HCT116 (cell line): ENCODE measurements at regions not wholly inside any gene's neighbourhood (a gene's known extent, or its start where the extent isn't known, plus 50 kb on each side); places are given as distances from the start of the nearest gene placed in this dataset.

Experiments
- ATAC-seq: fragments of 200-7000 bp; cut with Tn5 transposase; 2 replicates; pipeline ENCODE4 v1.9.1; 2020; ENCODE audit warnings: mild to moderate bottlenecking, moderate library complexity
- BruUV-seq: library from RNA; stranded (reverse); fragments of 400-500 nt; replicated peaks from 2 replicates; lab custom pipeline; 2021; lab: Mats Ljungman, UMichigan
- CTCF ChIA-PET: fragments of 300-600 bp; sonication (Branson Sonifier 250); formaldehyde crosslinking; loops from one replicate; lab custom pipeline; 2021; ENCODE audit warnings: antibody characterized with exemption; lab: Charles Lee
- POLR2A ChIA-PET: fragments of 300-600, 350-600 bp; sonication (Branson Sonifier 250); formaldehyde crosslinking; loops from one replicate; lab custom pipeline; 2021; ENCODE audit warnings: antibody characterized with exemption; lab: Charles Lee
- RAD21 ChIA-PET, 2 experiments: fragments of 300-600 bp; sonication (Branson Sonifier 250); formaldehyde crosslinking; loops; one replicate each; lab custom pipeline; 2023; ENCODE audit warnings: low total read pairs in 2 of 2; ENCODE audit not compliant: uncharacterized antibody in 2 of 2, unreplicated experiment in 2 of 2, low non-redundant PET in 1 of 2; lab: Charles Lee
- DNase-seq: peaks from one replicate; pipeline ENCODE4 v3.0.0-alpha.2; 2010; ENCODE audit warnings: low read depth, low spot score
- H2AFZ ChIP-seq: fragments of 200-600 bp; shearing (Covaris generic), sonication (generic); 2 replicates; pipeline ENCODE4 v1.6.1; 2017; ENCODE audit warnings: low read depth, mixed run types, mixed read lengths, antibody characterized with exemption, low read length; ENCODE audit not compliant: poor library complexity, severe bottlenecking
- H3K27ac ChIP-seq: 2 replicates; pipeline ENCODE4 v1.5.1; 2012; ENCODE audit warnings: low read depth, low read length
- H3K27me3 ChIP-seq: fragments of 200-600 bp; sonication (generic); 2 replicates; pipeline ENCODE4 v1.6.1; 2016; ENCODE audit warnings: mixed run types, low read length, mixed read lengths; ENCODE audit not compliant: insufficient read depth
- H3K36me3 ChIP-seq, 2 experiments: fragments of 200-500 bp in 1 of 2; fragments of 200-600 bp in 1 of 2; sonication (Bioruptor generic) in 1 of 2; sonication (generic) in 1 of 2; 2 replicates each; pipeline versions ENCODE4 v1.5.1 to v1.6.1; 2014 to 2016; ENCODE audit warnings: low read length in 2 of 2, inconsistent platforms in 1 of 2, mixed read lengths in 1 of 2, mixed run types in 1 of 2; ENCODE audit not compliant: insufficient read depth in 2 of 2, control insufficient read depth in 1 of 2
- H3K4me1 ChIP-seq, 2 experiments: fragments of 200-600 bp in 1 of 2; sonication (generic) in 1 of 2; 2 replicates each; pipeline versions ENCODE4 v1.5.1 to v1.6.1; 2012 to 2017; ENCODE audit warnings: low read length in 2 of 2, inconsistent platforms in 1 of 2, mild to moderate bottlenecking in 1 of 2, mixed read lengths in 1 of 2, mixed run types in 1 of 2, moderate library complexity in 1 of 2; ENCODE audit not compliant: insufficient read depth in 2 of 2, control insufficient read depth in 1 of 2
- H3K4me2 ChIP-seq: fragments of 200-600 bp; sonication (generic); 2 replicates; pipeline ENCODE4 v1.6.1; 2017; ENCODE audit warnings: mixed run types, low read length, mixed read lengths
- H3K4me3 ChIP-seq, 2 experiments: fragments of 200-600 bp in 1 of 2; sonication (generic) in 1 of 2; replicated peaks in 1 of 2; 2 replicates each; pipeline ENCODE4 v1.5.1; 2011 to 2016; ENCODE audit warnings: low read length in 2 of 2, control low read depth in 1 of 2, low read depth in 1 of 2, mild to moderate bottlenecking in 1 of 2, mixed read lengths in 1 of 2, mixed run types in 1 of 2
- H3K79me2 ChIP-seq: fragments of 200-600 bp; sonication (generic); 2 replicates; pipeline ENCODE4 v1.6.1; 2017; ENCODE audit warnings: mild to moderate bottlenecking, mixed run types, low read length, moderate library complexity, mixed read lengths; ENCODE audit not compliant: insufficient read depth
- H3K9ac ChIP-seq: fragments of 200-600 bp; sonication (generic); 2 replicates; pipeline ENCODE4 v1.6.1; 2016; ENCODE audit warnings: low read length, mixed read lengths
- H3K9me2 ChIP-seq: fragments of 200-600 bp; sonication (generic), shearing (Covaris generic); 2 replicates; pipeline ENCODE4 v1.6.1; 2017; ENCODE audit warnings: mixed run types, mild to moderate bottlenecking, moderate library complexity; ENCODE audit not compliant: insufficient read depth
- H3K9me3 ChIP-seq, 2 experiments: fragments of 200-500 bp in 1 of 2; fragments of 200-600 bp in 1 of 2; sonication (Bioruptor generic) in 1 of 2; sonication (generic) in 1 of 2; 2 replicates each; pipeline ENCODE4 v1.6.1; 2014 to 2017; ENCODE audit warnings: low read length in 2 of 2, mixed read lengths in 2 of 2, inconsistent platforms in 1 of 2, low read depth in 1 of 2, mild to moderate bottlenecking in 1 of 2, mixed run types in 1 of 2, moderate library complexity in 1 of 2; ENCODE audit not compliant: control insufficient read depth in 1 of 2, insufficient read depth in 1 of 2
- H4K20me1 ChIP-seq: fragments of 200-600 bp; sonication (generic), shearing (Covaris generic); 2 replicates; pipeline ENCODE4 v1.6.1; 2017; ENCODE audit warnings: mixed run types, mild to moderate bottlenecking, moderate library complexity; ENCODE audit not compliant: insufficient read depth
- CBX3 ChIP-seq: IDR thresholded peaks from 2 replicates; pipeline ENCODE4 v1.6.1; 2012; ENCODE audit warnings: low read depth
- CEBPB ChIP-seq: IDR thresholded peaks from 2 replicates; pipeline ENCODE4 v1.6.1; 2012; ENCODE audit warnings: low read depth
- EGR1 ChIP-seq: IDR thresholded peaks from 2 replicates; pipeline ENCODE4 v1.6.1; 2012; ENCODE audit warnings: low read depth
- EZH2 ChIP-seq: fragments of 200-600 bp; sonication (generic); IDR thresholded peaks from 2 replicates; pipeline ENCODE4 v1.6.1; 2017; ENCODE audit warnings: antibody characterized with exemption, mixed run types
- EZH2phosphoT487 ChIP-seq: fragments of 200-600 bp; IDR thresholded peaks from 2 replicates; pipeline ENCODE4 v1.6.1; 2018; ENCODE audit warnings: antibody characterized with exemption, borderline replicate concordance
- FOSL1 ChIP-seq: IDR thresholded peaks from 2 replicates; pipeline ENCODE4 v1.6.1; 2012; ENCODE audit warnings: low read depth
- MAX ChIP-seq: IDR thresholded peaks from 2 replicates; pipeline ENCODE4 v1.6.1; 2012
- RAD21 ChIP-seq: IDR thresholded peaks from 2 replicates; pipeline ENCODE4 v1.6.1; 2012; ENCODE audit warnings: low read depth, mild to moderate bottlenecking
- REST ChIP-seq: IDR thresholded peaks from 2 replicates; pipeline ENCODE4 v1.6.1; 2012; ENCODE audit warnings: low read depth
- SIN3A ChIP-seq: IDR thresholded peaks from 2 replicates; pipeline ENCODE4 v1.6.1; 2012; ENCODE audit warnings: low read depth
- SRF ChIP-seq: IDR thresholded peaks from 2 replicates; pipeline ENCODE4 v1.6.1; 2012; ENCODE audit warnings: low read depth
- YY1 ChIP-seq: IDR thresholded peaks from 2 replicates; pipeline ENCODE4 v1.6.1; 2011; ENCODE audit warnings: low read length, low read depth, moderate library complexity, mild to moderate bottlenecking; ENCODE audit not compliant: insufficient replicate concordance; ENCODE audit errors: extremely low read depth
- ZNF274 ChIP-seq: fragments of 200-500 bp; sonication (Bioruptor generic); IDR thresholded peaks from 2 replicates; pipeline ENCODE4 v1.6.1; 2014; ENCODE audit warnings: mild to moderate bottlenecking, low read depth, low read length, inconsistent platforms
- intact Hi-C: fragments of 100-400 bp; cut with micrococcal nuclease; formaldehyde crosslinking; loops from 2 replicates; pipeline ENCODE4 v1.10.0; 2022

- no peak for TF ChIP-seq REST
- no peak for TF ChIP-seq FOSL1
- no peak for TF ChIP-seq ZNF274
- TF ChIP-seq SIN3A = no peak
- no peak for TF ChIP-seq MAX
- TF ChIP-seq CBX3 = no peak
- no peak for TF ChIP-seq SRF
- TF ChIP-seq RAD21 = no peak
- no peak for TF ChIP-seq CEBPB
Measured at GRCh38 chr3:197353001-197353866, 54.8 kb upstream of the DLG1 start (continued).

- H3K9me3 ChIP-seq = no peaks in the 10 kb centered on the region
- H3K79me2 ChIP-seq = no peaks in the 10 kb centered on the region
- H3K9me2 ChIP-seq = no peaks in the 10 kb centered on the region
- ChIA-PET CTCF (no interaction called here), POLR2A (no interaction called here), RAD21 (no interaction called here)
- no peak overlapping the region for H2AFZ ChIP-seq
- no peaks in the 10 kb centered on the region for H4K20me1 ChIP-seq
- no peak overlapping the region for H3K9ac ChIP-seq
- no peaks in the 10 kb centered on the region for H3K4me1 ChIP-seq
- H3K4me2 ChIP-seq = no peak overlapping the region
- no peak for ATAC-seq
- intact Hi-C loops = no loop called here
- no peak for DNase-seq
- H3K27me3 ChIP-seq = no peaks in the 10 kb centered on the region
- H3K27ac ChIP-seq = no peak overlapping the region
- H3K4me3 ChIP-seq = no peak overlapping the region
- TF ChIP-seq EZH2 (no peak), EZH2phosphoT487 (no peak), SRF (no peak), EGR1 (no peak), RAD21 (no peak), YY1 (no peak)
- H3K36me3 ChIP-seq = no peaks in the 10 kb centered on the region
- BruUV-seq = no TSS peak
Measured at GRCh38 chr3:197352382-197352781, 54.0 kb upstream of the DLG1 start.
